K562 (cell line): ENCODE measurements at regions not wholly inside any gene's neighbourhood (a gene's known extent, or its start where the extent isn't known, plus 50 kb on each side); places are given as distances from the start of the nearest gene placed in this dataset.

Experiments used
- CHD2 ChIP-seq: IDR thresholded peaks from 2 replicates; pipeline ENCODE4 v1.6.1; 2011; ENCODE audit warnings: low read depth, low read length
- CTCF ChIP-seq, 3 experiments: IDR thresholded peaks in 2 of 3; conservative IDR thresholded peaks in 1 of 3; 2 replicates each; pipeline ENCODE4 v1.5.1; 2011 to 2012; ENCODE audit warnings: low read length in 3 of 3, mild to moderate bottlenecking in 3 of 3, control low read depth in 2 of 3, improper control_type of control experiment in 1 of 3, inconsistent platforms in 1 of 3, low read depth in 1 of 3, mixed read lengths in 1 of 3, moderate library complexity in 1 of 3; ENCODE audit not compliant: insufficient read depth in 2 of 3
- E2F5 ChIP-seq: sonication (generic); formaldehyde crosslinking; IDR thresholded peaks from 2 replicates; pipeline ENCODE4 v1.8.0; 2022; ENCODE audit warnings: mild to moderate bottlenecking, missing genetic modification reagents
- GABPA ChIP-seq: fragments of 200-800 bp; sonication (Bioruptor generic); conservative IDR thresholded peaks from 2 replicates; pipeline ENCODE4 v1.6.1; 2016; ENCODE audit warnings: low read depth, missing genetic modification characterization, missing compliant biosample characterization
- HLTF ChIP-seq: fragments of 450-650 bp; IDR thresholded peaks from 2 replicates; pipeline ENCODE4 v1.6.1; 2016
- POLR2AphosphoS5 ChIP-seq: IDR thresholded peaks from 2 replicates; pipeline ENCODE4 v1.6.1; 2011; ENCODE audit warnings: mild to moderate bottlenecking, low read depth, low read length, moderate library complexity; ENCODE audit not compliant: control insufficient read depth, insufficient read depth
- REST ChIP-seq, 2 experiments: fragments of 450-650 bp; formaldehyde crosslinking in 1 of 2; IDR thresholded peaks; 2 replicates each; pipeline versions ENCODE4 v1.4.0 to v1.6.1; 2014 to 2020; ENCODE audit warnings: mild to moderate bottlenecking in 2 of 2, borderline replicate concordance in 1 of 2, low read depth in 1 of 2
- YY1 ChIP-seq, 3 experiments: IDR thresholded peaks; 2 replicates each; pipeline ENCODE4 v1.6.1; 2011; ENCODE audit warnings: low read length in 2 of 3, mild to moderate bottlenecking in 2 of 3, moderate library complexity in 2 of 3, borderline replicate concordance in 1 of 3, control low read depth in 1 of 3, low read depth in 1 of 3; ENCODE audit not compliant: insufficient read depth in 3 of 3, insufficient replicate concordance in 2 of 3, control insufficient read depth in 1 of 3, insufficient read length in 1 of 3; ENCODE audit errors: extremely low read depth in 1 of 3

- TF ChIP-seq CTCF (IDR thresholded peaks at IDR 0.05 in 2 of 3, conservative IDR thresholded peaks at IDR 0.05 in 1 of 3; ENCODE audit: insufficient read depth in 2 of 3, low read depth in 1 of 3, low read length in 3 of 3) = no peak
- no peak for TF ChIP-seq HLTF
- no peak for TF ChIP-seq POLR2AphosphoS5
- TF ChIP-seq GABPA (tag) = no peak
- TF ChIP-seq CHD2 = no peak
- no peak for TF ChIP-seq E2F5 (CRISPR knock-in tag)
- no peak for TF ChIP-seq YY1 (IDR thresholded peaks at IDR 0.05; ENCODE audit: borderline replicate concordance in 1 of 3, control insufficient read depth in 1 of 3, extremely low read depth in 1 of 3, insufficient read depth in 3 of 3, insufficient read length in 1 of 3, insufficient replicate concordance in 2 of 3, low read depth in 1 of 3, low read length in 2 of 3)
- no peak for TF ChIP-seq REST (IDR thresholded peaks at IDR 0.05; ENCODE audit: borderline replicate concordance)
- no peak for TF ChIP-seq REST (CRISPR knock-in tag; IDR thresholded peaks at IDR 0.05; ENCODE audit: low read depth)
Measured at GRCh38 chr6:81262656-81263055, 489.8 kb downstream of the TENT5A start.
